CD4-positive, CD25-positive, alpha-beta regulatory T cell (primary cell): ENCODE measurements at regions not wholly inside any gene's neighbourhood (a gene's known extent, or its start where the extent isn't known, plus 50 kb on each side); places are given as distances from the start of the nearest gene placed in this dataset.
A peak's percentile ranks its signal among the peaks of the same experiment; 100 is the strongest.

Experiments
- ATAC-seq, 2 donors: fragments of 150-1000 bp; cut with Tn5 transposase; one replicate each; pipeline ENCODE4 v1.10.0; 2021; ENCODE audit warnings: low read depth in 2 of 2, moderate number of reproducible peaks in 2 of 2, moderate library complexity in 1 of 2
- DNase-seq, 3 donors: peaks; one replicate each; pipeline versions ENCODE4 v3.0.0 to v3.0.0-alpha.2; 2012 to 2022; ENCODE audit warnings: mixed read lengths in 1 of 3
- H3K27ac ChIP-seq: one replicate; pipeline ENCODE4 v1.7.0; 2013; ENCODE audit warnings: mild to moderate bottlenecking, low read length; ENCODE audit not compliant: insufficient read depth, poor library complexity, severe bottlenecking
- H3K27me3 ChIP-seq: one replicate; pipeline ENCODE4 v1.7.0; 2013; ENCODE audit warnings: low read length; ENCODE audit not compliant: control insufficient read depth, insufficient read depth
- H3K36me3 ChIP-seq: one replicate; pipeline ENCODE4 v1.7.0; 2013; ENCODE audit warnings: mild to moderate bottlenecking, low read length, moderate library complexity; ENCODE audit not compliant: control insufficient read depth, insufficient read depth
- H3K4me1 ChIP-seq: 2 replicates; pipeline ENCODE4 v1.7.0; 2013; ENCODE audit warnings: mild to moderate bottlenecking, low read length; ENCODE audit not compliant: insufficient read depth, control insufficient read depth, poor library complexity, severe bottlenecking
- H3K4me3 ChIP-seq: one replicate; pipeline ENCODE4 v1.7.0; 2013; ENCODE audit warnings: low read depth, mild to moderate bottlenecking, low read length, moderate library complexity
- H3K9me3 ChIP-seq, 2 experiments: 1 replicate in 1 of 2; 2 replicates in 1 of 2; pipeline ENCODE4 v1.7.0; 2013; ENCODE audit warnings: low read length in 2 of 2, mild to moderate bottlenecking in 1 of 2, moderate library complexity in 1 of 2; ENCODE audit not compliant: control insufficient read depth in 2 of 2
- H3K27ac Mint-ChIP-seq, 3 donors: one replicate each; pipeline ENCODE4 v1.8.0; 2020 to 2022; ENCODE audit warnings: mild to moderate bottlenecking in 3 of 3, mixed read lengths in 3 of 3, moderate library complexity in 2 of 3
- H3K27me3 Mint-ChIP-seq: one replicate; pipeline ENCODE4 v1.8.0; 2022; ENCODE audit warnings: mild to moderate bottlenecking, mixed read lengths
- H3K36me3 Mint-ChIP-seq: one replicate; pipeline ENCODE4 v1.8.0; 2020; ENCODE audit warnings: mixed read lengths
- H3K4me1 Mint-ChIP-seq, 4 donors: one replicate each; pipeline ENCODE4 v1.8.0; 2020 to 2022; ENCODE audit warnings: mixed read lengths in 4 of 4, mild to moderate bottlenecking in 1 of 4
- H3K4me3 Mint-ChIP-seq, 4 donors: one replicate each; pipeline ENCODE4 v1.8.0; 2020 to 2022; ENCODE audit warnings: mild to moderate bottlenecking in 4 of 4, mixed read lengths in 4 of 4, moderate library complexity in 3 of 4
- H3K9me3 Mint-ChIP-seq, 7 donors: one replicate each; pipeline ENCODE4 v1.8.0; 2020 to 2022; ENCODE audit warnings: mixed read lengths in 7 of 7, mild to moderate bottlenecking in 3 of 7, moderate library complexity in 2 of 7

- H3K4me3 ChIP-seq: no peak overlapping the region
- peaks cover 0 to 8% (median 0%) of the 10 kb centered on the region in 7 donors for H3K9me3 Mint-ChIP-seq
- no peaks in the 10 kb centered on the region for H3K27me3 ChIP-seq
- DNase-seq: no peak
- H3K27me3 Mint-ChIP-seq: no peaks in the 10 kb centered on the region
- no peak for ATAC-seq
- H3K27ac Mint-ChIP-seq: no peak overlapping the region
- H3K4me3 Mint-ChIP-seq: no peak overlapping the region
- no peaks in the 10 kb centered on the region for H3K4me1 ChIP-seq
- no peaks in the 10 kb centered on the region for H3K36me3 ChIP-seq
- no peaks in the 10 kb centered on the region for H3K9me3 ChIP-seq
- no peaks in the 10 kb centered on the region for H3K36me3 Mint-ChIP-seq
- no peaks in the 10 kb centered on the region for H3K4me1 Mint-ChIP-seq
- no peak overlapping the region for H3K27ac ChIP-seq
Measured at GRCh38 chr5:8157320-8157822, 288.4 kb downstream of the MTRR start.

DNA sequence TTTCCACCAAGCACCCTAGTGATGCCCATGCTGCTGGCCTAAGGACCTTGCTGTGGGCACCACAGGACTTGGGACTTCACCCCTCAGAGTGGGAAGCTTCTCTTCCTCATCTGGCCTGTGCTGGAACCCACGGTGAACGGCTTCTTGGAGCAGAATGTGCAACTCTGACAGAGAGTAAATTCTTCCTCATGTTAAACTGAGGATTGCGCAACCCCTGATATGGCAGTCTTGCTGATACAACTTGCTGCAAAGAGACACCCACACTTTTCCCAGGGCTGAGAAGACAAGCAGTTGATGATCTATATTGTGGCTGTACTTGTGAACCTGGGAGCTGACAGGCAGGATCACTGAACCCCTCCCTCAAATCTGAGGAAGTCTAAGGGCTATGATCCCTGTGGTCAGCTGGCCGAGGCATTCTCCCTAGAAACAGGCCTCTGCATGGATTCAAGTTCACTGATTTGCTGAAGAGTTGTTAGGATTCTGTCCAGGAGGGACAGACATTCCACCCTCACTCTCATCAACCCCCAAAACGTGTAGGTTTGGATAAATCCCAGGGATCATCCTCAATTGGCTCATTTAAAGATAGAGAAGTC is 307.2 kb downstream of the MTRR start:
- H3K9me3 Mint-ChIP-seq: peaks cover 0 to 5% (median 3%) of the 10 kb centered on the region in 7 donors

GRCh38 chr5:8184455-8185063 is 315.6 kb downstream of the MTRR start:
- Histone ChIP-seq H3K4me3 (no peak overlapping the region), H3K4me1 (no peaks in the 10 kb centered on the region), H3K27me3 (no peaks in the 10 kb centered on the region), H3K27ac (no peak overlapping the region), H3K36me3 (no peaks in the 10 kb centered on the region), H3K9me3 (no peaks in the 10 kb centered on the region)
- DNase-seq (peak in 2 of 3 donors; percentile 1 to 13), ATAC-seq (no peak)
- no peaks in the 10 kb centered on the region for H3K27me3 Mint-ChIP-seq
- no peak overlapping the region for H3K27ac Mint-ChIP-seq
- no peaks in the 10 kb centered on the region for H3K4me1 Mint-ChIP-seq
- H3K9me3 Mint-ChIP-seq: peaks cover 0 to 6% (median 0%) of the 10 kb centered on the region in 7 donors
- no peaks in the 10 kb centered on the region for H3K36me3 Mint-ChIP-seq
- H3K4me3 Mint-ChIP-seq: no peak overlapping the region

More for the DNA sequence above, 307.2 kb downstream of the MTRR start:
- Histone ChIP-seq H3K4me1 (no peaks in the 10 kb centered on the region), H3K36me3 (no peaks in the 10 kb centered on the region), H3K4me3 (no peak overlapping the region), H3K9me3 (no peaks in the 10 kb centered on the region), H3K27ac (no peak overlapping the region), H3K27me3 (no peaks in the 10 kb centered on the region)
- no peaks in the 10 kb centered on the region for H3K4me1 Mint-ChIP-seq
- no peak overlapping the region for H3K27ac Mint-ChIP-seq
- no peak overlapping the region for H3K4me3 Mint-ChIP-seq
- H3K36me3 Mint-ChIP-seq: no peaks in the 10 kb centered on the region
- no peaks in the 10 kb centered on the region for H3K27me3 Mint-ChIP-seq
- DNase-seq: no peak
- no peak for ATAC-seq

GRCh38 chr5:8185852-8186251 is 316.9 kb downstream of the MTRR start:
- DNase-seq (no peak), ATAC-seq (no peak)
- no peaks in the 10 kb centered on the region for H3K27me3 ChIP-seq
- no peaks in the 10 kb centered on the region for H3K36me3 Mint-ChIP-seq
- H3K4me3 Mint-ChIP-seq: no peak overlapping the region
- H3K4me3 ChIP-seq: no peak overlapping the region
- no peaks in the 10 kb centered on the region for H3K4me1 ChIP-seq
- no peak overlapping the region for H3K27ac Mint-ChIP-seq
- H3K36me3 ChIP-seq: no peaks in the 10 kb centered on the region
- H3K27me3 Mint-ChIP-seq: no peaks in the 10 kb centered on the region
- no peaks in the 10 kb centered on the region for H3K9me3 ChIP-seq
- H3K9me3 Mint-ChIP-seq: peaks cover 0 to 6% (median 0%) of the 10 kb centered on the region in 7 donors
- H3K27ac ChIP-seq: no peak overlapping the region
- no peaks in the 10 kb centered on the region for H3K4me1 Mint-ChIP-seq

DNA sequence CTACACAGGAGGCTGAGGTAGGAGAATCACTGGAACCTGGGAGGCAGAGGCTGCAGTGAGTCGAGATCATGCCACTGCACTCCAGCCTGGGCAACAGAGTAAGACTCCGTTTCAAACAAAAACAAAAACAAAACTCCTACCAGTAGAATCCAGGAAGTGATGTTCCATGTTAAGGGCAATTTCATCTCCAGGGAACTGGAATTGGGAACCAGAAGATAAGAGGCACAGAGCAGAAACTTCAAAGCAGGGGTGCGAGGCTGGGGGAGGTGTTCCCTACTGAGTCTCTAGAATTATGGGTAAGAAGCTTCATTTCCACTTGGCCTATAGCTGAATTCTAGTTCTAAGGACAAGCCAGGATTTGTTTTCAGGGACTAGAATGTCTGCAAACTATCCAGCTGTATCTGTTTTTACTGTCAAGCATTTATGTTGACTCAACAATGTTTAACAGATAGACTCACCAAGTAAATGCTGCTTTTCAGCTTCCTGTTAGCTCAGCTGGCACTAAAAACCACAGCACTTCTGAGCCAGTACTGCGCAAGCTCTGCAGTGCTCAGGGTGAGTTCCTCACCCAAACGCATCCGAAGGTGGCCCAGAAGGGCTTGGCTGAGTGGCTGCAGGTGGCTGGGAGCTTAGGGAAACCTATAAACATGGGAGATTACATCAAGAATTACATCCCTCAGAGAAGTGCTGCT is 320.1 kb downstream of the MTRR start:
- H3K36me3 Mint-ChIP-seq: no peaks in the 10 kb centered on the region
- ATAC-seq: no peak
- no peaks in the 10 kb centered on the region for H3K27me3 ChIP-seq
- no peak for DNase-seq
- H3K36me3 ChIP-seq: no peaks in the 10 kb centered on the region
- no peaks in the 10 kb centered on the region for H3K27me3 Mint-ChIP-seq
- H3K4me1 Mint-ChIP-seq: no peaks in the 10 kb centered on the region
- H3K27ac Mint-ChIP-seq: no peak overlapping the region
- peaks cover 0 to 6% (median 4%) of the 10 kb centered on the region in 7 donors for H3K9me3 Mint-ChIP-seq
- no peak overlapping the region for H3K4me3 Mint-ChIP-seq
- no peak overlapping the region for H3K4me3 ChIP-seq
- H3K9me3 ChIP-seq: no peaks in the 10 kb centered on the region
- H3K27ac ChIP-seq: no peak overlapping the region
- no peaks in the 10 kb centered on the region for H3K4me1 ChIP-seq

- no peaks in the 10 kb centered on the region for H3K9me3 ChIP-seq
- no peaks in the 10 kb centered on the region for H3K4me1 ChIP-seq
- Mint-ChIP-seq H3K4me3 (no peak overlapping the region), H3K27ac (no peak overlapping the region), H3K27me3 (no peaks in the 10 kb centered on the region), H3K36me3 (no peaks in the 10 kb centered on the region), H3K9me3 (peaks cover 0 to 13% (median 2%) of the 10 kb centered on the region in 7 donors), H3K4me1 (no peaks in the 10 kb centered on the region)
- no peaks in the 10 kb centered on the region for H3K27me3 ChIP-seq
- ATAC-seq: no peak
- no peaks in the 10 kb centered on the region for H3K36me3 ChIP-seq
- DNase-seq: no peak
- H3K4me3 ChIP-seq: no peak overlapping the region
- H3K27ac ChIP-seq: no peak overlapping the region
Measured at GRCh38 chr5:8192840-8193239, 323.9 kb downstream of the MTRR start.

DNA sequence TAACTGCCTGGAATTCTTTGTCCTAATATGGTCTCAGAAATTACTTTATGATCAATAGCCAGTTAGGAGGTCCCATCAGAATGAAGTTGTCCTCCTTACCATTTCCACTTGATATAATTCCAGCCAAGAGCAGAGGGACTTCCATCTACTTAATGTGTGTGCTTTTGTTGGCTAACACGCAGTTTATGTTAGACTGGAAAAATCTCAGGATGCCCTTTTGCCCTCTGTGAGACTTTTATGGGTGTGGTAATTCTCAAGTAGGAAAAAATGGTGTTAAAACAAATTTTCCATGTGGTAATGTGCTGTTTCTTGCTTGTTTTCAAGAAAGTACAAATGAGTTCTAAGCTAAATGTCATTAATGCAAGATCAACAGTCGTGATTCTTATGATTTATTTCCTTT is 327.1 kb downstream of the MTRR start:
- no peak overlapping the region for H3K27ac ChIP-seq
- DNase-seq: no peak
- H3K4me3 Mint-ChIP-seq: no peak overlapping the region
- no peak overlapping the region for H3K4me3 ChIP-seq
- H3K4me1 ChIP-seq: no peaks in the 10 kb centered on the region
- no peaks in the 10 kb centered on the region for H3K27me3 ChIP-seq
- H3K36me3 Mint-ChIP-seq: no peaks in the 10 kb centered on the region
- H3K27ac Mint-ChIP-seq: no peak overlapping the region
- H3K36me3 ChIP-seq: no peaks in the 10 kb centered on the region
- H3K9me3 ChIP-seq: no peaks in the 10 kb centered on the region
- no peaks in the 10 kb centered on the region for H3K27me3 Mint-ChIP-seq
- ATAC-seq: no peak
- no peaks in the 10 kb centered on the region for H3K4me1 Mint-ChIP-seq
- peaks cover 0 to 13% (median 2%) of the 10 kb centered on the region in 7 donors for H3K9me3 Mint-ChIP-seq
